GM19240 (cell line): ENCODE measurements at regions not wholly inside any gene's neighbourhood (a gene's known extent, or its start where the extent isn't known, plus 50 kb on each side); places are given as distances from the start of the nearest gene placed in this dataset.
"Not testable (repeated sequence)": the region's sequence is repeated elsewhere in the genome, so short reads cannot be mapped to it uniquely, and the experiment has no call there.

Experiments
- DNase-seq: peaks from one replicate; pipeline ENCODE4 v3.0.0; 2011; ENCODE audit warnings: low spot score; ENCODE audit not compliant: insufficient read length

GRCh38 chr1:228796945-228797344 lies 61.7 kb downstream of the RHOU start:
- DNase-seq, result not testable (repeated sequence)

GRCh38 chr1:228798035-228798434 lies 62.8 kb downstream of the RHOU start:
- no peak for DNase-seq

GRCh38 chr1:228798548-228798947 lies 63.3 kb downstream of the RHOU start:
- DNase-seq, result no peak

- no peak for DNase-seq
Observed at GRCh38 chr1:228799924-228800323, 64.6 kb downstream of the RHOU start.

- no peak for DNase-seq
Observed at GRCh38 chr1:228801068-228801467, 65.8 kb downstream of the RHOU start.

- no peak for DNase-seq
Observed at GRCh38 chr1:228802386-228803220, 67.3 kb downstream of the RHOU start.

- DNase-seq, result no peak
Observed at GRCh38 chr1:228803421-228803820, 68.1 kb downstream of the RHOU start.

- DNase-seq, result no peak
Observed at GRCh38 chr1:228804173-228804572, 68.9 kb downstream of the RHOU start.

GRCh38 chr1:228804640-228805413 lies 69.5 kb downstream of the RHOU start:
- DNase-seq, result no peak

- no peak for DNase-seq
Observed at GRCh38 chr1:228807904-228808605, 72.8 kb downstream of the RHOU start.

- no peak for DNase-seq
Observed at GRCh38 chr1:228809621-228810394, 74.5 kb downstream of the RHOU start.

- DNase-seq, result no peak
Observed at GRCh38 chr1:228810395-228810758, 75.1 kb downstream of the RHOU start.

GRCh38 chr1:228810878-228811711 lies 75.8 kb downstream of the RHOU start:
- no peak for DNase-seq

GRCh38 chr1:228811712-228812305 lies 76.5 kb downstream of the RHOU start:
- DNase-seq, result no peak

GRCh38 chr1:228812961-228813360 lies 77.7 kb downstream of the RHOU start:
- no peak for DNase-seq

GRCh38 chr1:228814176-228814575 lies 78.9 kb downstream of the RHOU start:
- no peak for DNase-seq

- DNase-seq, result no peak
Observed at GRCh38 chr1:228818296-228818695, 83.0 kb downstream of the RHOU start.

GRCh38 chr1:228818928-228819630 lies 83.8 kb downstream of the RHOU start:
- DNase-seq, result no peak

- no peak for DNase-seq
Observed at GRCh38 chr1:228821252-228821651, 86.0 kb downstream of the RHOU start.
